ENCODE measurements at regions not wholly inside any gene's neighbourhood (a gene's known extent, or its start where the extent isn't known, plus 50 kb on each side); places are given as distances from the start of the nearest gene placed in this dataset.

DNA sequence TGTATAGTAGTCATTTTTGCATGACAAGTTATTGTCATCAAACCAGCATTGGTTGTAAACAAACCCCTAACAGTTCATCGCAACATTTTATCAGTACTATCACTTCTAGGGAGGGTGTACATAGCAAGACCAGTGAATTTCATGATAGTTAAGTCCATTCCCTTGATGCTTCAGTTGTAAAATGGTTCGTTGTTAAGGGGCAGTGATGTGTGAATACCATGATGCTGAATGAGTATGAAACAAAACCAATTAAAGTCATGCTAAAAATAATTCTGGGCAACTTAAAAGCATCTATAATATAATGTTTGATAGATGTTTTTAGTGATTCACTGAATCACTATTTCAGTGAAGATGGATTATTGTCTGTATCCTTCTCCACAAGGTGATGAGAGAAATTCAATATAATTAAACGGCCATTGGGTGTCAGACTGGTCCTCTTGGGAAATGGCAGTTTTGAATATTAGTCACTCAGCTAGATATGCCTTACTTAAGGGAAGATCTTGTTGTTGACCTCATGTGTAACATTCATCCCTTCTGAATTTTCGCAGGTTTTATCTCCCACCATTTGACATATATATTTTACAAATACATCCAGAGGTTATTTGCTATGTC lies 742.2 kb upstream of the TMPRSS15 start:
- TF ChIP-seq, protein P1, sequence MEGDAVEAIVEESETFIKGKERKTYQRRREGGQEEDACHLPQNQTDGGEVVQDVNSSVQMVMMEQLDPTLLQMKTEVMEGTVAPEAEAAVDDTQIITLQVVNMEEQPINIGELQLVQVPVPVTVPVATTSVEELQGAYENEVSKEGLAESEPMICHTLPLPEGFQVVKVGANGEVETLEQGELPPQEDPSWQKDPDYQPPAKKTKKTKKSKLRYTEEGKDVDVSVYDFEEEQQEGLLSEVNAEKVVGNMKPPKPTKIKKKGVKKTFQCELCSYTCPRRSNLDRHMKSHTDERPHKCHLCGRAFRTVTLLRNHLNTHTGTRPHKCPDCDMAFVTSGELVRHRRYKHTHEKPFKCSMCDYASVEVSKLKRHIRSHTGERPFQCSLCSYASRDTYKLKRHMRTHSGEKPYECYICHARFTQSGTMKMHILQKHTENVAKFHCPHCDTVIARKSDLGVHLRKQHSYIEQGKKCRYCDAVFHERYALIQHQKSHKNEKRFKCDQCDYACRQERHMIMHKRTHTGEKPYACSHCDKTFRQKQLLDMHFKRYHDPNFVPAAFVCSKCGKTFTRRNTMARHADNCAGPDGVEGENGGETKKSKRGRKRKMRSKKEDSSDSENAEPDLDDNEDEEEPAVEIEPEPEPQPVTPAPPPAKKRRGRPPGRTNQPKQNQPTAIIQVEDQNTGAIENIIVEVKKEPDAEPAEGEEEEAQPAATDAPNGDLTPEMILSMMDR (IDR thresholded peaks at IDR 0.05): no peak
- TF ChIP-seq POLR2A (IDR thresholded peaks at IDR 0.05): no peak
